ENCODE measurements at regions not wholly inside any gene's neighbourhood (a gene's known extent, or its start where the extent isn't known, plus 50 kb on each side); places are given as distances from the start of the nearest gene placed in this dataset.

DNA sequence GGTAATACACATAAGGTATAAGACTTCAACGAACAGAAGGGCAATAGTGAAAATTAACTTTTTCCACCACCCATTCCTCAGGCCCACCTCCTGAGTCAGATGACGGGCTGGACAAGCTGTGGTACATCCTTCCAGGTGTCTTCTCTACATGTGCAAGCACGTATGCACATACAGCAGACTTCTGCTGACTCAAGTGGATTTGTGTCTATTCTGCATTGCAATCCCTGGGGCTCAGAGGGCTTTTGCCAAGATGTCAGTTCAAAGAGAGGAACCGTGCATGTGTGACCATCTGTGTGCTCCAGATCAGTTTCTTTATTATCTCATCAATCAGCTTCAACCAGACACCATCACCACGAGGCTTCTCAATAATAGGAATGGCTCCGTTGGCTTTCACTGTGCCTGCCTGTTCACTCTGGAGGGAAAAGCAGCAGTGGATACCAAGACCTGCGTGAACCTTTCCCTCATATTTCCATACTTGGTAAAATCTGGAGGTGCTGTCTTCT lies 288.4 kb downstream of the MTRR start:
- Histone ChIP-seq H3K4me3 (no peak overlapping the region), H3K27ac (no peak overlapping the region)
- no peak for DNase-seq (ENCODE audit: low spot score)
- TF ChIP-seq, protein P1, sequence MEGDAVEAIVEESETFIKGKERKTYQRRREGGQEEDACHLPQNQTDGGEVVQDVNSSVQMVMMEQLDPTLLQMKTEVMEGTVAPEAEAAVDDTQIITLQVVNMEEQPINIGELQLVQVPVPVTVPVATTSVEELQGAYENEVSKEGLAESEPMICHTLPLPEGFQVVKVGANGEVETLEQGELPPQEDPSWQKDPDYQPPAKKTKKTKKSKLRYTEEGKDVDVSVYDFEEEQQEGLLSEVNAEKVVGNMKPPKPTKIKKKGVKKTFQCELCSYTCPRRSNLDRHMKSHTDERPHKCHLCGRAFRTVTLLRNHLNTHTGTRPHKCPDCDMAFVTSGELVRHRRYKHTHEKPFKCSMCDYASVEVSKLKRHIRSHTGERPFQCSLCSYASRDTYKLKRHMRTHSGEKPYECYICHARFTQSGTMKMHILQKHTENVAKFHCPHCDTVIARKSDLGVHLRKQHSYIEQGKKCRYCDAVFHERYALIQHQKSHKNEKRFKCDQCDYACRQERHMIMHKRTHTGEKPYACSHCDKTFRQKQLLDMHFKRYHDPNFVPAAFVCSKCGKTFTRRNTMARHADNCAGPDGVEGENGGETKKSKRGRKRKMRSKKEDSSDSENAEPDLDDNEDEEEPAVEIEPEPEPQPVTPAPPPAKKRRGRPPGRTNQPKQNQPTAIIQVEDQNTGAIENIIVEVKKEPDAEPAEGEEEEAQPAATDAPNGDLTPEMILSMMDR (IDR thresholded peaks at IDR 0.05), result no peak

DNA sequence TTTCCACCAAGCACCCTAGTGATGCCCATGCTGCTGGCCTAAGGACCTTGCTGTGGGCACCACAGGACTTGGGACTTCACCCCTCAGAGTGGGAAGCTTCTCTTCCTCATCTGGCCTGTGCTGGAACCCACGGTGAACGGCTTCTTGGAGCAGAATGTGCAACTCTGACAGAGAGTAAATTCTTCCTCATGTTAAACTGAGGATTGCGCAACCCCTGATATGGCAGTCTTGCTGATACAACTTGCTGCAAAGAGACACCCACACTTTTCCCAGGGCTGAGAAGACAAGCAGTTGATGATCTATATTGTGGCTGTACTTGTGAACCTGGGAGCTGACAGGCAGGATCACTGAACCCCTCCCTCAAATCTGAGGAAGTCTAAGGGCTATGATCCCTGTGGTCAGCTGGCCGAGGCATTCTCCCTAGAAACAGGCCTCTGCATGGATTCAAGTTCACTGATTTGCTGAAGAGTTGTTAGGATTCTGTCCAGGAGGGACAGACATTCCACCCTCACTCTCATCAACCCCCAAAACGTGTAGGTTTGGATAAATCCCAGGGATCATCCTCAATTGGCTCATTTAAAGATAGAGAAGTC lies 307.2 kb downstream of the MTRR start:
- no peak overlapping the region for H3K4me3 ChIP-seq
- DNase-seq (ENCODE audit: low spot score), result no peak
- TF ChIP-seq, protein P1 (IDR thresholded peaks at IDR 0.05), result no peak
- no peak overlapping the region for H3K27ac ChIP-seq

DNA sequence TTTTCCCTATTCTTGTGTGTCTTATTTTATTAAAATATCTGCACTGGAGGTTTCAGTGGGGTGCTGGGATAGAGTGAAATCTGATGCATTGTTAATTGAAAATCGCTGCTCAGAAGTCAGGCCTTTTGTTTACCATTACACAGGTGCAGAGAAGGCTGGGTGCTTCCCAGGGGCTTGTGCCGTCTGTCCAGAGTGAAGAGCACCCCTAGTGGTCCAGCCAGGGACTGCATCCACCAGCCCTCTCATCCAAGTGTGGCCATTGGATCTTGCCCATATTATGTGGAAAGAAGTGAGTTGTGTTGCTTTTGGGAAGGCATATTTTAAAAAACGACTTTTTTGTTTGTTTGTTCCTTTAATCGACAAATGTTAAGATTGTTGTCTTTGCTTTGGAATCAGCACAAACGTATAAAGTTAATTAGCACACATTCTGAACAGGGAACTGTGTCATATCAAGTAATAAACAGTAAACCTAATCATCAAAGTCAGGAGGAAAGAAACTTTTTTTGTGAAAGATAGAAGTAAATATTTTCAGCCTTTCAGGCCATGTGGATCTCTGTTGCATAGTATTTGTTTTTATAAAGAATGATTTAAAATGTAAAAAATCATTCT lies 315.6 kb downstream of the MTRR start:
- TF ChIP-seq, protein P1 (IDR thresholded peaks at IDR 0.05), result peak; percentile 24
- H3K27ac ChIP-seq, result no peak overlapping the region
- H3K4me3 ChIP-seq, result no peak overlapping the region
- DNase-seq (ENCODE audit: low spot score), result no peak

DNA sequence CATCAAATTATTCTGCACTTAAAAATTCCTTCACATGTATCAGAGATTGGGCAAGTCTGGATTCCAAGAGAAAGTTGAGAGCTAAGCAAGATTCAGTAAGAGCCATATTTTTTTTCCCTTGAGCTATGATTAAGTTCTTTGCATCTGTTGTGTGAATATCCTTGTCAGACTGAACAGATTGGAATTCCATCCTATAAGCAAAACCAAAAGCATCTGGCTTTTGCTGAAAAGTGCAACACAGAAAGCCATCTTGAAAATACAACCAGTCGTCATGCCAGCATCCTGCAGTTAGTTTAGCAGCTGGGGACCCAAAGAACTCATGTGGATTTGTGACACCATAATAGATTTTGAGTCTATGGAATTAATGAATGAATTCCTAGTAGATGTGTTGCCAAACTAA lies 316.9 kb downstream of the MTRR start:
- TF ChIP-seq, protein P1 (IDR thresholded peaks at IDR 0.05), result no peak
- Histone ChIP-seq H3K4me3 (no peak overlapping the region), H3K27ac (no peak overlapping the region)
- DNase-seq (ENCODE audit: low spot score), result no peak

DNA sequence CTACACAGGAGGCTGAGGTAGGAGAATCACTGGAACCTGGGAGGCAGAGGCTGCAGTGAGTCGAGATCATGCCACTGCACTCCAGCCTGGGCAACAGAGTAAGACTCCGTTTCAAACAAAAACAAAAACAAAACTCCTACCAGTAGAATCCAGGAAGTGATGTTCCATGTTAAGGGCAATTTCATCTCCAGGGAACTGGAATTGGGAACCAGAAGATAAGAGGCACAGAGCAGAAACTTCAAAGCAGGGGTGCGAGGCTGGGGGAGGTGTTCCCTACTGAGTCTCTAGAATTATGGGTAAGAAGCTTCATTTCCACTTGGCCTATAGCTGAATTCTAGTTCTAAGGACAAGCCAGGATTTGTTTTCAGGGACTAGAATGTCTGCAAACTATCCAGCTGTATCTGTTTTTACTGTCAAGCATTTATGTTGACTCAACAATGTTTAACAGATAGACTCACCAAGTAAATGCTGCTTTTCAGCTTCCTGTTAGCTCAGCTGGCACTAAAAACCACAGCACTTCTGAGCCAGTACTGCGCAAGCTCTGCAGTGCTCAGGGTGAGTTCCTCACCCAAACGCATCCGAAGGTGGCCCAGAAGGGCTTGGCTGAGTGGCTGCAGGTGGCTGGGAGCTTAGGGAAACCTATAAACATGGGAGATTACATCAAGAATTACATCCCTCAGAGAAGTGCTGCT lies 320.1 kb downstream of the MTRR start:
- TF ChIP-seq, protein P1 (IDR thresholded peaks at IDR 0.05), result no peak
- no peak for DNase-seq (ENCODE audit: low spot score)
- Histone ChIP-seq H3K27ac (peak overlapping the region in 1 of 2 donors; percentile 21), H3K4me3 (no peak overlapping the region)

DNA sequence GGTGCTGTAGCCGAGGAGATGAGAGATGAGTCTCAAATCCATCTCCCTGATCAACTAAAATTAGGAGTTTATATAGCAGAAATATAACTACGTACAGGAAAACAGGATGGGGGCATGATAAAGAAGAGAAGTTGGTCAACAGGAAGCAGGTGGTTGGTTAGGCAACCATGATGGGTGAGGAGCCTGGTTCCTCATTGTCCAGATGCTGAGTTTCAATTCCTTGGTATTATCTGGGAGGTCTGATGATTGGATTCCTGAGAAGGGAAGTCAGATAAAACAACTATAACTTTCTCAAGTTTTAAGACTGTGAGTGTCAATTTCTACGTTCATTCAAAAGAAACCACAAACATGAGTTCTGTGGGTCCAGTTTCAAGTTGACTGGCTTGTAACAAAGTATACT lies 323.9 kb downstream of the MTRR start:
- no peak overlapping the region for H3K27ac ChIP-seq
- no peak for DNase-seq (ENCODE audit: low spot score)
- H3K4me3 ChIP-seq, result no peak overlapping the region
- TF ChIP-seq, protein P1 (IDR thresholded peaks at IDR 0.05), result no peak
